ENCODE measurements at regions not wholly inside any gene's neighbourhood (a gene's known extent, or its start where the extent isn't known, plus 50 kb on each side); places are given as distances from the start of the nearest gene placed in this dataset.
"Not testable (repeated sequence)": the region's sequence is repeated elsewhere in the genome, so short reads cannot be mapped to it uniquely, and the experiment has no call there.

GRCh38 chr1:58051187-58051586 is 495.3 kb downstream of the OMA1 start:
- not testable (repeated sequence) for DNase-seq

DNA sequence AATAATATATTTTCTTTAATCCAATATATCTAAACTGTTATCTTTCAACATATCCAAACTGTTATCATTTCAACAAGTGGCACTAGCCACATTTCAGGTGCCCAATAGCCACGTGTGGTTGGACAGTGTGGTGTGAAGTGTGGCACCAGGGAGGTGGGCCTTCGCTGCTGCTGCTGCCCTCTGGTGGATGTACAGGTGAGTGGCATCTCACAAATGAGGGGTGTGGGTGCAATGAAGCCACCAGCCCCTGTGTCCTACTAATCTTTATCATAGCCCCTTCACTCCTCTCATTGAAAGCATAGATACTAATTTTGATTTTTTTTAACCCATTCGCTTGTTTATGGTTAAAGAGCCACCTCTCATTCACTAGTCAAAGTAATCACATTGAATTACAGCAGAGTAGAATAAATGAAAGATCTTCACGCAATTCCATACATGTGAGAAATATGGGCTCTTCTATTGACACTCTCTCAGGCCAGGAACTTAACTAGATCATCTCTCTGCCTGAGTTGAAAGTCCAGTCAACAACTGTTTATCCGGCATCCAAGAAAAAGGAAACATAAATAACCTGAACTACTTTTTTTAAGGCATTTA is 499.2 kb downstream of the OMA1 start:
- no peak for DNase-seq

DNA sequence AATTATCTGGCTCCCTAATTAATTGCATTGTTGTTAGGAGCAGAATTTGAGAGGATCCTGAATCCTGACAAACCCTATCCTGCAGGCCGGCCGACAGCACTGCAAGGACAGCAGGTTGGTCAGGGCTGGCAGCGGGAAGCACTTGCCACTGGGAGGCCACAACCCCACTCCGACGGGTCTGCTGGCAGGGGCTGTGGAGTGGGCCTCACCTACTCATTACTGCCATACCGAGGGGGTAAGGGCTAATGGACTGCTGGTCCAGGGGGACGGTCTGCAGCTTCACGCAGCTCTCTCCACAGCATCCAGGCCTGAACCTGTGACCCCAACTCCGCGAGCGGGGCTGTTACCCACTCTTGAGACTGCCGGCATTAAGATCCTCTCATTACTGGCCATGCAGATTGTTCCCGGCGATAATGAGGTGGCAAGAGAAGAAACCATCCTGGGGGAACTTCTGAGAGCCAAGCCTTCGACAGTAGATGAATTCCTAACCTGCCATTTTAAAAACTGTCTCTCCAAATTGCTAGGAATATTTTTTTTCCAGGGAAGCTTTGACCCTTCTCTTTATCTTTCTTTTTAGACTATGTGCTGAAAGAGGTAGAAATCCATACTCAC is 501.3 kb downstream of the OMA1 start:
- DNase-seq, result no peak

- no peak for DNase-seq
Measured at GRCh38 chr1:58041621-58042020, 504.9 kb downstream of the OMA1 start.

DNA sequence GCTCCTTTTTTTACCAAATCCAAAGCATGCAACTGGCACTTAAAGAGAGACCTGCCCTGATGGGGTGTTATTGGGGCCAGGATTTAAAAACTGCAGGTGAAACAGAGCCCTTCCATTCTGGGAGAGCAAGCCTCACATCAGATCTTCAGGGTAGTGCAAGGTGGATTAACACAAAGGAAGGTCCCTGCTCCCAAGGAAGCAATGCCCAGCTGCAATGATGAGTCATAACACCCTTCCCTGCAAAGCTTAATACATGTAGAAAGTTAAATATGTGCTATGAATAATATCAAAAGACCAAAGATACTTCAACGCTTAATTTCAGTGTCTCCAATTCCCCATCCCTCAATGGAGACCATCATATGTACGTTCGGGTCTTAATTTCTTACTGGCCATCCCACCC is 508.0 kb downstream of the OMA1 start:
- no peak for DNase-seq

- DNase-seq, result no peak
Measured at GRCh38 chr1:58035523-58035922, 511.0 kb downstream of the OMA1 start.

GRCh38 chr1:58033311-58033710 is 513.2 kb downstream of the OMA1 start:
- DNase-seq, result no peak

DNA sequence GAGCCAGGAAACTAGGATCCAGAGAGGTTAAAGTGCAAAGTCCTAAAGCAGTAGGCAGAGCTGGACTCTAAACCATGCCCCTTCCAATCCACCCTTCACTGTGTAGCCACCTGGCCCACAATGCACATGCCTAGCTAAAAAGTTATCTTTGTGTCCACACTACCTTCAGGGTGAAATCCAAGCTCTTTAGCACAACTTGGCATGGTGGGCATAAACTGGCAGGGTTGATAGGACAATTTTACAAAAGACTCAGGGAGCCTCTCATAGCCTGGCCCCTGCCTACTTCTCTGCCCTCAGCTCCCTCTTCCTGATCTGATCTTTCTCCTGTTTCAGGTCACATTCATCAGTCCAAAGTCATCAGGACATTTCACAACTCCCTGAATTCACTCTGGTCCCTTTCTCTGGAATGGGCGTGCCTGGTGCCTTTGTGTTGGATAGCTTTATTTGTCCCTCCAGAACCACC is 513.9 kb downstream of the OMA1 start:
- no peak for DNase-seq

DNA sequence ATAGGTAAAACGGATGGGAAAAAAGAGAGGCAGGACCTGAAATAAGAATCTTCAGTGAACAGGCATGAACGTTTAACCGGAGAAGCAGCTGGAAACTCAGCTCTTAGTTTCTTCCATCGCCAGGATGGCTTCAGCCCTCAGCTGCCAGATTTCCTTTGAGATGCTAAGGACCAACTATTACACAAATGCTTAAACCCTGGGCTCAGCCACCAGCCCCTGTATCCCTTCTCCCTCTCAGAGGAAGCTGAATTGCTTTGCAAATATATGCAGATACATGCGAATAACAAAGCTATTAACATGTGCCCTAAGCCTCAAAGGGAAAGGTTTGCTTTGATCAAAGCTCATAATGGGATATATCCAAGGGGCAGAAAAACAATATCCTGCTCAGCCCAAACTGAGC is 515.1 kb downstream of the OMA1 start:
- DNase-seq, result no peak

GRCh38 chr1:58030456-58030855 is 516.1 kb downstream of the OMA1 start:
- no peak for DNase-seq

DNA sequence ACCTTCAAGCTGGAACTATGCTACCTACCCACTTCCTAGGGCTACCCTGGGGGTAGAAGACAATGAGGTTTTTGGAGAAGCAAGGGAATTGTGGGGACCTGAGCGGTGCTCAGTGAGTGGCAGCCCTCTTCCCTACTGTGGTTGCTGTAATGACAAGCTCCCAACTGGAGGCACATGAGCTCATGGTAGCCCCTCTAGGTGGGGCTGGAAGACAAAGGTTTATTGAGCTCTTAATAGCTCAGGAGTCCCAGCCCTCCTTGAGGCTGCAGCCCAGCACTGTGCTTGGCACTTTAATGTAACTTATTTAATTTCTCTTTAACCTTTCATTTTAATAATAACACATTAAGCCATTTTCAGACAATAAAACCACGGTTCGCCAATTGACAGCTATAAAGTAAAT is 528.9 kb downstream of the OMA1 start:
- DNase-seq, result no peak

DNA sequence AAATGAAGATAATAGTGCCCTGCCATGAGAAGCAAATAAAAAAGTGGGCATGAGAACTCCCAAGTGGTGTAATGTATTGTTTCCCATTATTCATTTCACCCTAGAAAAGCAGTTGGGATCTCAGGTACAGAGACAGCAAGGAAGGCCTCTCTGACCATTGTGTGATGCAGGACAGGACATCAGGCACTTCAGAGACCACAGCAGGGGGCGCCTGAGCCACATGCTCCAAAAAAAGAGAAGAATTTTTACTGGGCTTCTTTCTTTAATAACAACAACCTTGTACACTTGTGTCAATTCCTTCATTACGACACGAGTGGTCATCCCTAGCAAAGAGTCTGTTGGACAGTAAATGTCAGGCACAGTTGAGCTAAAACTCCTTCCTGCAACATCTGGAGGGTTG is 533.3 kb downstream of the OMA1 start:
- DNase-seq, result no peak

GRCh38 chr1:58011978-58012377 is 534.5 kb downstream of the OMA1 start:
- no peak for DNase-seq

DNA sequence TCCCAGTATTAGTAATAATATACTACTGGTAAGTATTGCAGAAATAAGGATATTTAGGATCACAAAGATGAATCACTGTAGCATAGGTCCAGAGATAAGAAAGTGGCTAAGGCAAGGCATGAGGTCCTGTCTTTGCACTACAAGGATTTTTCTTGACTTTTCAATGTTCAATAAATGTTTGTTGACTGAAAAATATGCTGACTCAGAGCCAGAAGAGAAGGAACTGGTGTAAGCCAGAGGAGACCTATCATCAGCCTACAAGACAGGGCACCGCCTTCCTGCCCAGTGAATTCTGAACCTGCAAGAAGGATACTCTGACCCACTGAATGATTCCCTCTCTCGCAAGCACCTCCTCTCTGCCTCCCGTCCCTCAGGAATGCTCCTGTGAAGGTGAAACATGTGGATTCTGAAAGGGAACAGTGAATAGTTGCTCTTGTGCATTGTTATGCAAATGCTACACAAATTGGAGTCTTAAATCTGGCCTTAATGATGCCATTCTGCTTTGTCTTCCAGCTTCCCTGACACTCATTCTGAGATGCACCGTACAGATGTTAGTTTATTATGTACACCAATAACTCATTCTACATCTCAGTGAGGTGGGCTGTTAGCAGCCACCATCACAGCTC is 540.0 kb downstream of the OMA1 start:
- DNase-seq, result no peak

DNA sequence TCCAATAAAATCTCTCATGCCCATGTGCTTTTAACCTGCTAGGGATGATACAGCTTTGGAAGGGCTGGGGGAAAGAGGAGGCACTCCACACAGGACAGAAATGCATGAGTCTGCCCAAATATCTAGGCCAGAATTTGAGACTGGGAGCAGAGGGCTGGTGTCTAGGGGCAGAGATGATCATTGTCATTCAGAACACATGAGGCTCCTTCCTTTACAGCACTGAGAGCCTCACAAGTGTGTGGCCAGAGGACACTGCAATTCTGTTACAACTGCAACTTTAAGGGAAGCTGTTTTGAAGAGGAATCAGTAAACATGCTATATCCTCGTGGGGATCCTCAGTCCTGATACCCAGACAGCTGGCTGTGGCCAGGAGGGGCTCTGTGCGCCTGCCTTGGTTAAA is 541.3 kb downstream of the OMA1 start:
- no peak for DNase-seq

DNA sequence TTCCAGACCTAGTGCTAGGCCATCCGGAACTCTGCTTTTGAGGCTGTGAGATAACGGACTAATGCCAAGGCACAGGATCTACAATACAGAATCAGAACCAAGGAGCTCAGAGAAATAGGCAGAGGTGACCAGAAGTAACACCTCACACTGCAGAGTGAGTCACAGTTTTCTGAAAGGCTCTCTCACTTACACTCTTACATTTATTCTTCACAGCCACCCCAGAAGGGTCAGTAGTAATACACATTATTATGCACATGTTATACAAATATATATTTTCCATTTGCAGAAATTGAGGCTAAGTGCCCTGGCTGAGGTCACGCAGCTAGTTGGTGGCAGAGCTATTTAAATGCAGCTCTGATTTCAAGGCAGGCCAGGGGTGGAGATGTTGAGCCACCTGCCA is 542.5 kb downstream of the OMA1 start:
- DNase-seq, result no peak

DNA sequence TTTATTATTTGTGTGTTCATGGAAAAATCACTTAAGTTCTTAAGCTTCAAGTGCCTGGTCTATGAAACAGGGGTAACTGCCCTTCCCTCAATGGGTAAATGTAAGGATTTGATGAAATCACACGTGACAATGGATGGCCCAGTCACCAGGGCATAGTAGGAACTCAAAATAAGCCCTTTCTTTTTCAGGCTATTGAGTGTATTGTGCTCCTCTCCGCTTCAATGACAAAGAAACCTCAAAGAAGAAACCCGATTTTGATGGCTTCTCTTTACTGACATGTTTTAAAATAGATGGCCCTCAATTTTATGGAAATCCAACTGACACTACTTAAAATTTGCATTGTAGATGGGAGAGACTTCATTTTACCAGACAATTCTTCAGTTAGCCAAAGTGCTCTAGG is 543.5 kb downstream of the OMA1 start:
- DNase-seq, result no peak

GRCh38 chr1:58000821-58001220 is 545.7 kb downstream of the OMA1 start:
- DNase-seq, result no peak

- no peak for DNase-seq
Measured at GRCh38 chr1:58000116-58000515, 546.4 kb downstream of the OMA1 start.

DNA sequence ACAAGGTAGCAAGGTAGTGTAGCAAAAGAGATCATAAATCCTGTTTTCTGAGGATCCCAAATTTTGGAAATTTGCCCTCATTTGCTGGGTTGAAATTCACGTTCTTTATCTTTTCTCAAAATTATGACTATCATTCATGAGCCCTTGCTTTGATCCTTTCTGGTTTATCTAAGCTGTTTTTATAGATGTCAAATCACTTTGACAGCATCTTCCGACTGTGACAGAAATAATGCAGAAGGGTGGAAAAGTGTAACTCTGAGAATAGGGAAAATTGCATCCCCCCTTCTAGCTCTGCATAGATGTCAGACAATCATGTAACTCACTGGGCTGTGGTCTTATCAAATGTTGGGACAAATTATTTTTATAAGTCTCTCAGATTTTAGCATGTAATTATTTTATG is 550.1 kb downstream of the OMA1 start:
- DNase-seq, result no peak

DNA sequence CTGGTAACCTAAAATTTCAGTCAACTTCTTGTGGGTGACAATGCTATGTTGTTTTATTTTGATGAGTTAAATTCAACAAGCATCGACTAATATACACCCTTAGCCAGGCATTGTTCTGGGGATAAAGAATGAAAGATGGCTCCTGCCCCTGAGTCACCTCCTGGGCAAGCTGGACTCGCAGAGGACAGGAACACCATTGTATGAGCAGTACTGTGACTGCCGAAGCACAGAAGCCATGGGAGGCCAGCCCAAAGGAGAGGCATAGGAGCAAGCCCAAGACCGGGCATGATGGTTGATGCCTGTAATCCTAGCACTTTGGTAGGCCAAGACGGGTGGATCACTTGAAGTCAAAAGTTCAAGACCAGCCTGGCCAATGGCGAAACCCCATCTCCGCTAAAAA is 555.2 kb downstream of the OMA1 start:
- no peak for DNase-seq

DNA sequence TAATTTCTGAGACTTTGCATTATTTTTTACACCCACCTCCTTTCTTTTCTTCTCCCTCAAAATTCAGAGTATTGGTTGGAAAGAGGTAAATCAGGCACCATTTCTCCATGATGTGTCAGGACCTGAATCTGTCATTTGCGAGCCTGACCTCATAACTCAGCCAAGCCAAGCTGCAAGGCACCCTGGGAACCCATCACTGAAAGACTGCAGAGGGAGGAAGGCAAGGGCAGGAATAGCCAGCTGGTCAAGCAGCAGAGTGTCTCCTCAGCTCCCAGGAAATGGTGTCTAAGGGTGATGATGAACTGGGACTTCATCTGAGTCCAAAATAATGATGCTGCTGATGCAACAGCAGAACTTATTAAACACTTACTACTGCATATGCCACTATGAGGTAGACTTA is 556.6 kb downstream of the OMA1 start:
- DNase-seq, result no peak

- no peak for DNase-seq
Measured at GRCh38 chr1:57987523-57987922, 559.0 kb downstream of the OMA1 start.

GRCh38 chr1:57986432-57986831 is 560.1 kb downstream of the OMA1 start:
- no peak for DNase-seq

DNA sequence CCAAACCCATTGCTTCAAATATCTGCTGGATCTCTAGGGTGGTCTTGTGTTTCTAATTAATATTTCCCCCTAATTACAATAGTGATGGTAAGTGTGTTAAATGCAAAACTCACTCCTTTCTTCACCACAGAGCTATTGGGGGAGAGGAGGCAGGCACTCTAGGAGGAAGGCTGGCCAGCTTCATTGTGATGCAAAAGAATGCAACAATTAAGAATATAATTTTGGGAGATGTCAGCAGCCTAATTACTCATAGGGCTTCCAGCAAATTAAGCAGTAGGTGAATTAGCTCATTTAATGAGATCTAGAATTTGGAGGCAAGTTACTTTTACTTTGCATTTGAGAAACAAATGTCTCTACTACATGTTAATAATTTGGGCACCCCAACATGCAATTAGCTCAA is 560.4 kb upstream of the DAB1 start:
- DNase-seq, result no peak
